ENCODE measurements at regions not wholly inside any gene's neighbourhood (a gene's known extent, or its start where the extent isn't known, plus 50 kb on each side); places are given as distances from the start of the nearest gene placed in this dataset.

- TF ChIP-seq EZH2phosphoT487 (IDR thresholded peaks at IDR 0.05; ENCODE audit: low read depth) (no peak), CTCF (IDR thresholded peaks at IDR 0.05; ENCODE audit: low read depth, low read length) (no peak)
Observed at GRCh38 chr4:188876881-188877280, 737.6 kb downstream of the TRIML1 start.
